ENCODE measurements at regions not wholly inside any gene's neighbourhood (a gene's known extent, or its start where the extent isn't known, plus 50 kb on each side); places are given as distances from the start of the nearest gene placed in this dataset.

- Histone ChIP-seq H3K4ac (ENCODE audit: low read depth, low read length) (no peak overlapping the region), H3K4me1 (ENCODE audit: insufficient read depth, low read length) (no peaks in the 10 kb centered on the region), H2BK120ac (ENCODE audit: low read depth, low read length, poor library complexity, severe bottlenecking) (no peak overlapping the region), H4K8ac (replicated peaks; ENCODE audit: insufficient read length, low read depth, low read length) (no peak overlapping the region), H2BK20ac (ENCODE audit: low read depth, low read length, poor library complexity, severe bottlenecking) (no peak overlapping the region), H3K56ac (ENCODE audit: insufficient read length, low read depth, low read length) (no peak overlapping the region), H4K91ac (ENCODE audit: insufficient read length, low read depth, low read length) (no peak overlapping the region), H3K27ac (ENCODE audit: insufficient read length, low read depth, low read length) (no peak overlapping the region), H3K23ac (ENCODE audit: insufficient read length, low read depth, low read length) (no peak overlapping the region), H3K27me3 (ENCODE audit: insufficient read depth, low read length) (no peaks in the 10 kb centered on the region), H3T11ph (ENCODE audit: low read length) (no peak overlapping the region), H3K14ac (ENCODE audit: insufficient read depth, low read length) (no peak overlapping the region), H3K79me2 (ENCODE audit: insufficient read depth, low read length) (no peaks in the 10 kb centered on the region), H3K23me2 (ENCODE audit: insufficient read length, low read depth, low read length, poor library complexity, severe bottlenecking) (no peaks in the 10 kb centered on the region), H3K79me1 (ENCODE audit: insufficient read depth, low read depth, low read length, poor library complexity, severe bottlenecking) (no peaks in the 10 kb centered on the region), H4K20me1 (ENCODE audit: control insufficient read depth, insufficient read depth, insufficient read length) (no peaks in the 10 kb centered on the region), H2AK5ac (ENCODE audit: insufficient read length, low read length) (no peak overlapping the region), H2AFZ (ENCODE audit: low read length) (no peak overlapping the region), H3K9me3 (ENCODE audit: control insufficient read depth, low read depth, low read length) (no peaks in the 10 kb centered on the region), H3K9ac (ENCODE audit: extremely low read depth, insufficient read length, low read length) (no peak overlapping the region), H3K4me2 (ENCODE audit: insufficient read depth, insufficient read length, low read length) (no peak overlapping the region), H3K18ac (ENCODE audit: insufficient read length, low read depth, low read length) (no peak overlapping the region), H2BK15ac (ENCODE audit: low read depth, low read length) (no peak overlapping the region), H2BK12ac (ENCODE audit: insufficient read length, low read depth, low read length) (no peak overlapping the region), H2BK5ac (ENCODE audit: insufficient read length, low read length) (no peak overlapping the region), H4K5ac (ENCODE audit: insufficient read length, low read depth, low read length) (no peak overlapping the region)
- H3K27me3 Mint-ChIP-seq (ENCODE audit: low read depth): no peaks in the 10 kb centered on the region
- no CpG with 5 or more reads among the region's 5 CpGs for WGBS (ENCODE audit: extremely low coverage, insufficient read length, low lambda C conversion rate)
- DNase-seq: no peak
- peaks cover 6 to 9% of the 10 kb centered on the region in 2 experiments; a peak in 4 of 5 replicates for H3K9me3 Mint-ChIP-seq
- no peak overlapping the region for H3K4me3 Mint-ChIP-seq
- peaks cover 0 to 9% (median 0%) of the 10 kb centered on the region in 3 experiments; a peak in 3 of 7 replicates for H3K36me3 Mint-ChIP-seq (ENCODE audit: insufficient read depth in 1 of 3, low read depth in 3 of 3)
- no peak for TF ChIP-seq CTCF (conservative IDR thresholded peaks at IDR 0.05)
- H3K4me1 Mint-ChIP-seq: no peaks in the 10 kb centered on the region
- no peak overlapping the region for H3K27ac Mint-ChIP-seq
Measured at GRCh38 chr13:87333599-87333998, 337.6 kb upstream of the SLITRK5 start.

Measured in H9 (cell line).